ENCODE measurements at regions not wholly inside any gene's neighbourhood (a gene's known extent, or its start where the extent isn't known, plus 50 kb on each side); places are given as distances from the start of the nearest gene placed in this dataset.

GRCh38 chr2:162908567-162908966 is 70.0 kb upstream of the KCNH7 start:
- TF ChIP-seq POLR2A (IDR thresholded peaks at IDR 0.05) (no peak), CTCF (IDR thresholded peaks at IDR 0.05) (no peak)

Measured in esophagus squamous epithelium (tissue), 4 donors.